K562 (cell line): ENCODE measurements at regions not wholly inside any gene's neighbourhood (a gene's known extent, or its start where the extent isn't known, plus 50 kb on each side); places are given as distances from the start of the nearest gene placed in this dataset.

Source experiments
- ATAC-seq: fragments of 200-7000 bp; cut with Tn5 transposase; 3 replicates; pipeline ENCODE4 v1.9.1; 2020; ENCODE audit warnings: moderate library complexity
- BruUV-seq: library from RNA; stranded (reverse); fragments of 400-500 nt; replicated peaks from 2 replicates; lab custom pipeline; 2021; lab: Mats Ljungman, UMichigan
- CTCF ChIA-PET: fragments of 300-600 bp; formaldehyde crosslinking; extraction: SDS; loops from one replicate; lab custom pipeline; 2021; ENCODE audit warnings: low intra/inter-chr PET ratio; lab: Yijun Ruan, JAX
- POLR2A ChIA-PET: fragments of 300-600, 350-650 bp; sonication (Branson Sonifier 250); formaldehyde crosslinking; extraction: SDS; loops from one replicate; lab custom pipeline; 2021; ENCODE audit warnings: antibody characterized with exemption, inconsistent platforms; lab: Yijun Ruan, JAX
- DNase-seq, 4 experiments: peaks; one replicate each; pipeline versions ENCODE4 v3.0.0 to v3.0.0-alpha.2; 2011 to 2018; ENCODE audit warnings: low spot score in 3 of 4, mixed read lengths in 3 of 4; ENCODE audit errors: extremely low read depth in 1 of 4
- FAIRE-seq: peaks from 2 replicates; lab custom pipeline; 2011; peaks lifted over from hg19 to GRCh38; lab: Jason Lieb, UNC
- H2AFZ ChIP-seq: 2 replicates; pipeline ENCODE4 v1.6.0; 2011; ENCODE audit warnings: low read depth, low read length, control low read depth, inconsistent platforms
- H3K27ac ChIP-seq: fragments of 200-600 bp; 3 replicates; pipeline ENCODE4 v1.8.0; 2011; ENCODE audit warnings: low read depth, mild to moderate bottlenecking, control low read depth, inconsistent platforms, low read length, moderate library complexity, mixed read lengths; ENCODE audit errors: extremely low read depth
- H3K27me3 ChIP-seq, 2 experiments: fragments of 300-600 bp in 1 of 2; 2 replicates in 1 of 2; 3 replicates in 1 of 2; pipeline versions ENCODE4 v1.6.0 to v1.8.0; 2011; ENCODE audit warnings: inconsistent platforms in 2 of 2, low read length in 2 of 2, mild to moderate bottlenecking in 1 of 2, mixed read lengths in 1 of 2, moderate library complexity in 1 of 2; ENCODE audit not compliant: control insufficient read depth in 2 of 2, insufficient read depth in 2 of 2
- H3K36me3 ChIP-seq: fragments of 300-600 bp; 3 replicates; pipeline ENCODE4 v1.8.0; 2011; ENCODE audit warnings: mild to moderate bottlenecking, low read length, inconsistent platforms; ENCODE audit not compliant: control insufficient read depth, insufficient read depth
- H3K4me1 ChIP-seq, 2 experiments: fragments of 200-600 bp in 1 of 2; replicated peaks in 1 of 2; 2 replicates in 1 of 2; 3 replicates in 1 of 2; pipeline versions ENCODE4 v1.5.1 to v1.8.0; 2011; ENCODE audit warnings: inconsistent platforms in 2 of 2, low read length in 2 of 2, mild to moderate bottlenecking in 1 of 2, mixed read lengths in 1 of 2, moderate library complexity in 1 of 2; ENCODE audit not compliant: control insufficient read depth in 2 of 2, insufficient read depth in 2 of 2
- H3K4me2 ChIP-seq: 2 replicates; pipeline ENCODE4 v1.6.1; 2011; ENCODE audit warnings: low read length, control low read depth, inconsistent platforms, mixed read lengths; ENCODE audit not compliant: insufficient read depth
- H3K4me3 ChIP-seq: fragments of 200-600 bp; sonication (generic), shearing (Covaris generic); 2 replicates; pipeline ENCODE4 v1.5.1; 2016; ENCODE audit warnings: control low read depth, inconsistent platforms
- H3K79me2 ChIP-seq: fragments of 200-600 bp; 3 replicates; pipeline ENCODE4 v1.8.0; 2011; ENCODE audit warnings: low read length, inconsistent platforms; ENCODE audit not compliant: control insufficient read depth, insufficient read depth
- H3K9ac ChIP-seq, 2 experiments: 2 replicates each; pipeline versions ENCODE4 v1.6.0 to v1.6.1; 2011; ENCODE audit warnings: low read depth in 2 of 2, low read length in 2 of 2, control low read depth in 1 of 2, inconsistent platforms in 1 of 2, mild to moderate bottlenecking in 1 of 2, mixed read lengths in 1 of 2; ENCODE audit not compliant: insufficient read depth in 1 of 2
- H3K9me1 ChIP-seq: one replicate; pipeline ENCODE4 v1.6.0; 2011; ENCODE audit warnings: inconsistent platforms, mild to moderate bottlenecking, low read length, moderate library complexity; ENCODE audit not compliant: control insufficient read depth, insufficient read depth
- H3K9me3 ChIP-seq: replicated peaks from 2 replicates; pipeline ENCODE4 v1.5.1; 2011; ENCODE audit warnings: low read depth, low read length, inconsistent platforms; ENCODE audit not compliant: control insufficient read depth, insufficient read depth
- H4K20me1 ChIP-seq: replicated peaks from 2 replicates; pipeline ENCODE4 v1.6.1; 2011; ENCODE audit warnings: low read length, inconsistent platforms, mixed read lengths; ENCODE audit not compliant: control insufficient read depth, insufficient read depth
- ARHGAP35 ChIP-seq: fragments of 450-650 bp; IDR thresholded peaks from 2 replicates; pipeline ENCODE4 v1.6.1; 2018; ENCODE audit not compliant: partially characterized antibody
- BRD9 ChIP-seq: fragments of 450-650 bp; IDR thresholded peaks from 2 replicates; pipeline ENCODE4 v1.6.1; 2018; ENCODE audit warnings: low read depth; ENCODE audit not compliant: partially characterized antibody
- CC2D1A ChIP-seq: fragments of 450-650 bp; IDR thresholded peaks from 2 replicates; pipeline ENCODE4 v1.6.1; 2017; ENCODE audit warnings: mild to moderate bottlenecking
- HOMEZ ChIP-seq: fragments of 250-450 bp; sonication (Bioruptor Pico); IDR thresholded peaks from 2 replicates; pipeline ENCODE4 v1.4.0; 2020; ENCODE audit warnings: mild to moderate bottlenecking, moderate library complexity
- SLC30A9 ChIP-seq: fragments of 250-450 bp; sonication (Bioruptor Pico); IDR thresholded peaks from 2 replicates; pipeline ENCODE4 v1.8.0; 2022; ENCODE audit warnings: mild to moderate bottlenecking, moderate library complexity
- SPI1 ChIP-seq: IDR thresholded peaks from 2 replicates; pipeline ENCODE4 v1.6.1; 2011; ENCODE audit warnings: low read depth, low read length, control low read depth, borderline replicate concordance
- UBTF ChIP-seq, 2 experiments: IDR thresholded peaks; 2 replicates each; pipeline ENCODE4 v1.6.1; 2012; ENCODE audit warnings: improper control_type of control experiment in 2 of 2, low read depth in 2 of 2, low read length in 2 of 2, borderline replicate concordance in 1 of 2
- whole genome bisulfite sequencing: fragments of 100-300 bp; shearing (Covaris generic); methylation state at CpG from one replicate; pipeline ENCODE4 v1.1.6; 2016; ENCODE audit warnings: low coverage, mixed read lengths; ENCODE audit not compliant: insufficient coverage; ENCODE audit errors: missing lambda C conversion rate; 5-methylcytosine and 5-hydroxymethylcytosine counted together
- in situ Hi-C: fragments of 300-500 bp; cut with MboI; formaldehyde crosslinking; loops from 4 replicates; pipeline ENCODE4 v1.15.0; 2018; ENCODE audit warnings: inconsistent platforms, mixed read lengths
- intact Hi-C: fragments of 100-400 bp; cut with micrococcal nuclease; formaldehyde crosslinking; loops from 2 replicates; pipeline ENCODE4 v1.14.2; 2022

DNA sequence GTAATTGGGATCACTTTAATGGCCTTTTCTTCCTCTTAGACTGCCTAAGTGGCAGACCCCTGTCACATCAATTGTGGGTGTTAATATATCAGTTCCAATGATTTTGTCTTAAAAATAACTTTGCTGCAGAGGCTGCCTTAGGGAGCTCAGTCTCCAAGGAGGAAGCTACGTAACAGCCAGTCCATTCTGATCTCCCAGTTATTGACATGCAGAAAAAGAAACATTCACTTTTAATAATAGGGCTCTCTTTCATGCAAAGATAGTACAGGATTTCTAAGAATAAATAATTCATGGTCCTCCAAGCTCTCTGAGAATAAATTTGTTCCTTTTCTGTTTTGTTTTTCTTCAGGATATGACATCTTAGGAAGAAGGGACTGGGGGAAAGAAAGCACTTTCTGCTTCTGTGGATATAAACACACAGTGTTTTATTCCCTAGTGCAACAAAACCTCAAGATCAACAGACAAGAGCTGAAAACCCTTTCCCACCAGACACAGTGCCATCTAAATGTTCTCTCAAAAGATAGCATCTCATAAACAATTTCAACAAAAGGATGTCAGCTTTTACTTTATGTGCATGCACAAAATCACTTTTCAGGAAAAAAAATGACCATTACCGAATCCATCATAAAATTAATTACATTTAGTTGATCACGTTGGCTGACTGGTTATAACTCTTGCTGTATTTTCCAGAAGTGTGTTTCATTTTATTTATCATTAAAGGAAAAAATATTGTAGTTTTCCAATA, 372.4 kb upstream of the SLC7A11 start:
- Histone ChIP-seq H4K20me1 (no peaks in the 10 kb centered on the region), H3K79me2 (no peaks in the 10 kb centered on the region), H3K4me2 (no peak overlapping the region), H3K27ac (no peak overlapping the region), H3K4me3 (no peak overlapping the region), H3K9ac (no peak overlapping the region), H3K36me3 (no peaks in the 10 kb centered on the region), H2AFZ (no peak overlapping the region), H3K4me1 (no peaks in the 10 kb centered on the region), H3K9me3 (no peaks in the 10 kb centered on the region), H3K9me1 (no peaks in the 10 kb centered on the region), H3K27me3 (no peaks in the 10 kb centered on the region; a peak in 1 of 5 replicates)
- intact Hi-C loops = no loop called here
- ATAC-seq = no peak
- BruUV-seq = no TSS peak
- DNase-seq = no peak
- FAIRE-seq = no peak
- WGBS = 5% methylated on average over 3 of the region's 3 CpGs
- ChIA-PET POLR2A (no interaction called here), CTCF (no interaction called here)
- in situ Hi-C loops = no loop called here
- TF ChIP-seq ARHGAP35 = no peak
- no peak for TF ChIP-seq SPI1
- TF ChIP-seq UBTF (IDR thresholded peaks at IDR 0.05; ENCODE audit: borderline replicate concordance in 1 of 2, low read depth in 2 of 2, low read length in 2 of 2) = no peak
- TF ChIP-seq HOMEZ (CRISPR knock-in tag) = no peak
- TF ChIP-seq BRD9 = no peak
- no peak for TF ChIP-seq CC2D1A
- TF ChIP-seq SLC30A9 = no peak
